ENCODE measurements at regions not wholly inside any gene's neighbourhood (a gene's known extent, or its start where the extent isn't known, plus 50 kb on each side); places are given as distances from the start of the nearest gene placed in this dataset.

DNA sequence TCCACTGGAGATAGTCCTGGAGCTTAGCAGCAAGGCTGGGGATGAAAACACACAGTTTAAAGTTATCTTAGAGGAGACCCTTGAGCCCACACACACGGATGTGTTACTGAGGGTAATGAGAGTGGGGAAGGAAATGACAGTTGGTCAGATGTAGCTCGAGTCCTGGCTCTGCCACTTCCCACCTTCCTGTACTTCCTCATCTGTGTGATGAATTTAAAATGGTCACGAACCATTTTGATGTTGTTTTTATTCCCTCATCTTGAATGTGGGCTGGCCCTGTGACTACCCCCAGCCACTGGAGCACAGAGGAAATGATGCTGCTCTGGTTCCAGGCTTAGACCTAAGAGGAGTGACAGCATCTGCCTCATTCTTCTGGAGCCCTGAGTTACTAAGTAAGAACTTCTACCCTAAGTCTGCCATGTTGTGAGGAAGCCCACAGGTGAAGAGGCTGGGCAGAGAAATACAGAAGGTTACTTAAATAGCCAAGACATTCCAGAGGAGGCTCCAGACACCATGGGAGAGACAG, 141.2 kb downstream of the NRN1 start:
- 80% methylated on average over 3 of the region's 3 CpGs for WGBS (ENCODE audit: low lambda C conversion rate, missing lambda C conversion rate)
- Histone ChIP-seq H3K9me3 (ENCODE audit: low read depth) (no peaks in the 10 kb centered on the region), H3K79me2 (no peaks in the 10 kb centered on the region)

DNA sequence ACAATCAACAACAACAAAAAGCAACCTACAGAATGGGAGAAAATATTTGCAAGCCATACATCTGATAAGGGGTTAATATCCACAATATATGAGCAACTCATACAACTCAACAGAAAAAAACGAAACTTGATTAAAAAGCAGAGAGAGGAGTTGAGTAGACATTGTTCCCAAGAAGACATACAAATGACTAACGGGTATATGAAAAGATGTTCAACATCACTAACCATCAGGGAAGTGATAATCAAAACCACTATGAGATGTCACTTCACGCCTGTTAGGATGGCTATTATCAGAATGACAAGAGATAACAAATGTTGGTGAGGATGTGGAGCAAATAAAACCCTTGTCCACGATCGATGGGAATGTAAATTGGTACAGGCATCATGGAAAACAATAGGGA, 145.9 kb downstream of the NRN1 start:
- Histone ChIP-seq H2AFZ (no peak overlapping the region), H3K79me2 (no peaks in the 10 kb centered on the region), H3K4me2 (no peak overlapping the region), H3K27ac (no peak overlapping the region), H4K20me1 (ENCODE audit: insufficient read depth, poor library complexity, severe bottlenecking) (no peaks in the 10 kb centered on the region), H3K9me2 (replicated peaks; ENCODE audit: insufficient read depth) (no peaks in the 10 kb centered on the region), H3K27me3 (no peaks in the 10 kb centered on the region), H3K36me3 (replicated peaks; ENCODE audit: insufficient read depth, low read depth) (no peaks in the 10 kb centered on the region), H3K4me3 (no peak overlapping the region), H3K9me3 (ENCODE audit: low read depth) (no peaks in the 10 kb centered on the region), H3K4me1 (ENCODE audit: insufficient read depth) (no peaks in the 10 kb centered on the region)
- TF ChIP-seq EZH2 (IDR thresholded peaks at IDR 0.05; ENCODE audit: borderline replicate concordance) (no peak), EZH2phosphoT487 (IDR thresholded peaks at IDR 0.05; ENCODE audit: low read depth, severe bottlenecking, unreplicated experiment) (no peak), CTCF (IDR thresholded peaks at IDR 0.05; ENCODE audit: poor library complexity) (no peak)
- 83% methylated on average over 5 of the region's 5 CpGs for WGBS (ENCODE audit: low lambda C conversion rate, missing lambda C conversion rate)
- no peak for DNase-seq (ENCODE audit: low spot score)

More for the DNA sequence above, 141.2 kb downstream of the NRN1 start:
- Histone ChIP-seq H3K9me2 (replicated peaks; ENCODE audit: insufficient read depth) (no peaks in the 10 kb centered on the region), H3K36me3 (replicated peaks; ENCODE audit: insufficient read depth, low read depth) (no peaks in the 10 kb centered on the region), H3K4me1 (ENCODE audit: insufficient read depth) (no peaks in the 10 kb centered on the region), H3K27ac (no peak overlapping the region), H3K27me3 (no peaks in the 10 kb centered on the region), H2AFZ (no peak overlapping the region), H4K20me1 (ENCODE audit: insufficient read depth, poor library complexity, severe bottlenecking) (no peaks in the 10 kb centered on the region), H3K4me3 (no peak overlapping the region), H3K4me2 (no peak overlapping the region)
- no peak for DNase-seq (ENCODE audit: low spot score)
- TF ChIP-seq EZH2 (IDR thresholded peaks at IDR 0.05; ENCODE audit: borderline replicate concordance) = no peak
- TF ChIP-seq CTCF (IDR thresholded peaks at IDR 0.05; ENCODE audit: poor library complexity) = no peak
- TF ChIP-seq EZH2phosphoT487 (IDR thresholded peaks at IDR 0.05; ENCODE audit: low read depth, severe bottlenecking, unreplicated experiment) = no peak

- H3K79me2 ChIP-seq = no peaks in the 10 kb centered on the region
- no peaks in the 10 kb centered on the region for H3K9me3 ChIP-seq (ENCODE audit: low read depth)
- WGBS (ENCODE audit: low lambda C conversion rate, missing lambda C conversion rate) = 72% methylated on average over 9 of the region's 9 CpGs
- H3K36me3 ChIP-seq (replicated peaks; ENCODE audit: insufficient read depth, low read depth) = no peaks in the 10 kb centered on the region
- DNase-seq (ENCODE audit: low spot score) = no peak
- no peaks in the 10 kb centered on the region for H4K20me1 ChIP-seq (ENCODE audit: insufficient read depth, poor library complexity, severe bottlenecking)
- H3K4me2 ChIP-seq = no peak overlapping the region
- TF ChIP-seq EZH2phosphoT487 (IDR thresholded peaks at IDR 0.05; ENCODE audit: low read depth, severe bottlenecking, unreplicated experiment) (no peak), EZH2 (IDR thresholded peaks at IDR 0.05; ENCODE audit: borderline replicate concordance) (no peak), CTCF (IDR thresholded peaks at IDR 0.05; ENCODE audit: poor library complexity) (no peak)
- no peak overlapping the region for H2AFZ ChIP-seq
- no peak overlapping the region for H3K4me3 ChIP-seq
- H3K4me1 ChIP-seq (ENCODE audit: insufficient read depth) = peaks cover under 1% of the 10 kb centered on the region
- no peak overlapping the region for H3K27ac ChIP-seq
- peaks cover 6% of the 10 kb centered on the region for H3K27me3 ChIP-seq
- no peaks in the 10 kb centered on the region for H3K9me2 ChIP-seq (replicated peaks; ENCODE audit: insufficient read depth)
These were observed 150.8 kb downstream of the NRN1 start for GRCh38 chr6:5855787-5856470.
